Rectal smooth muscle tissue (tissue), 1 donor: ENCODE measurements at regions not wholly inside any gene's neighbourhood (a gene's known extent, or its start where the extent isn't known, plus 50 kb on each side); places are given as distances from the start of the nearest gene placed in this dataset.

ENCODE experiments used
- H3K27ac ChIP-seq: one replicate; pipeline ENCODE4 v1.7.0; 2013; ENCODE audit warnings: low read depth, low read length, inconsistent platforms
- H3K27me3 ChIP-seq: one replicate; pipeline ENCODE4 v1.7.0; 2013; ENCODE audit warnings: low read length; ENCODE audit not compliant: control insufficient read depth, insufficient read depth
- H3K36me3 ChIP-seq: one replicate; pipeline ENCODE4 v1.7.0; 2013; ENCODE audit warnings: low read length; ENCODE audit not compliant: control insufficient read depth, insufficient read depth
- H3K4me1 ChIP-seq: one replicate; pipeline ENCODE4 v1.7.0; 2013; ENCODE audit warnings: low read length; ENCODE audit not compliant: control insufficient read depth, insufficient read depth
- H3K4me3 ChIP-seq: one replicate; pipeline ENCODE4 v1.7.0; 2013; ENCODE audit warnings: low read length
- H3K9ac ChIP-seq: one replicate; pipeline ENCODE4 v1.7.0; 2013; ENCODE audit warnings: low read length

DNA sequence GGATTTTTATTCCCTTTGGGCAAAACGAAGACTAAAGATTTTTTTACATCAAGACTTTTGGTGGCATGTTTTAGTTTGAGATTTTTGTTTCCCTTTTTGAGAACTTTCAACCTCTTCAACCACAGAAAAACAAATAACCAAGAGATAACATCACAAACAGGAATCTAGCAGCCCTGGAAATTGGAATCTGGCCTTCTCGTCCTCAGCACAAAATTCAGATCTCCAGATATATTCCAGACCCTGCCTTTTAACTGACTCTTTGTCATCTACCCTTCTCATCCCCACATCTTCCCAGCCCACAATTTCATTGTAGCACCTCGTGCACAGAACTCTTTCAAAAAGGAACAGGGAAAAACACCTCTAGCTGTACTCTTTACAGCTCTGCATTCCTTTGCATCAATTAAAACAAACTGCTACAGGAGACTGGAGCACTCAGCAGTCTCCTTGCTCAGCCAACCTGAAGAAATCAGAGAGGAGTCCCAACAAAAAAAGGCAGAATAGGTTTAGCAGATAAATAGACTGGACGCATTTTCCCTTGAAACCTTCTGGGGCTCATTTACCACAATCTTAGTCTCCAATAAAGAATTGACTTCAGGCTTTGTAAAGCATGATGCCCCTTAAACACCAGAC lies 251.0 kb downstream of the TTLL7 start:
- Histone ChIP-seq H3K27me3 (no peaks in the 10 kb centered on the region), H3K27ac (no peak overlapping the region), H3K36me3 (no peaks in the 10 kb centered on the region), H3K4me1 (no peaks in the 10 kb centered on the region), H3K4me3 (no peak overlapping the region), H3K9ac (no peak overlapping the region)

DNA sequence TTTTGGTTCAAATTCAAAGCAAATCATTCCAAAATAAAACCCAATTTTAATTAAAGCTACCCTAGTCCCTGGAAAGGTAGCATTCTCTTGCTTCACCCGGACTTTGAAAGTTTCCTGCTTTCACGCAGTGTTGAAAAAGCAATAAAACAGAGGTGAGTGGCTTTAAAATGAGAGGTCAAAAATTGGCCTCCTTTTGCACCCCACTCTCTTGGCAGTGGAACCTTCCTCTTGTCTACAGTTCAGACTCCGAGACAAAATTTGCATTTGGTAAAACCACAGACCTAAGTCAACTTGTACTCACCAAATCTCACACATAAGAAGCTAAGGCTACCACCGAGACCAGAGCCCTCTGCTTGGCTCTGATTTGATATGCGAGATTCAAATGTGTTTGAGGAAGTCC lies 252.7 kb downstream of the TTLL7 start:
- Histone ChIP-seq H3K27me3 (no peaks in the 10 kb centered on the region), H3K4me1 (no peaks in the 10 kb centered on the region), H3K27ac (no peak overlapping the region), H3K9ac (no peak overlapping the region), H3K36me3 (no peaks in the 10 kb centered on the region), H3K4me3 (no peak overlapping the region)

DNA sequence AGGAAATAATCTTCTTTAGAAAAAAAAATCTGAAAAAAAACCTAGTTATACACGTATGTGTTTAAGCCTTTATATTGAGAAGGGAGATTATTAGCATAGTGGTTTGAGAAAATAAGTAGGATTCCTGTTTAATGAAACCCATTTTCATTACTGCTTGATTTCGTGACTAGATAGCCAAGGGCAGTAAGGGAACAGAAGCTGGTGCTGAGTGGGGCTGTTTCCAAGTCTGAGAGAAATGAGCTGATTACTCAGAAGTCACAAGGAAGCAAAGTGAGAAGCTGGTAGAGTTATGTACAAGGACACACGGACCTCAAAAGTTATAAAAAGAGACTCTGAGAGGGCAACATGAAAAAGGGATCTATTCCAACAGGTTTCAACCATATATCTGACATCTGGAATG lies 256.5 kb downstream of the TTLL7 start:
- H3K4me1 ChIP-seq: no peaks in the 10 kb centered on the region
- no peaks in the 10 kb centered on the region for H3K36me3 ChIP-seq
- no peaks in the 10 kb centered on the region for H3K27me3 ChIP-seq
- no peak overlapping the region for H3K27ac ChIP-seq
- H3K4me3 ChIP-seq: no peak overlapping the region
- H3K9ac ChIP-seq: no peak overlapping the region

DNA sequence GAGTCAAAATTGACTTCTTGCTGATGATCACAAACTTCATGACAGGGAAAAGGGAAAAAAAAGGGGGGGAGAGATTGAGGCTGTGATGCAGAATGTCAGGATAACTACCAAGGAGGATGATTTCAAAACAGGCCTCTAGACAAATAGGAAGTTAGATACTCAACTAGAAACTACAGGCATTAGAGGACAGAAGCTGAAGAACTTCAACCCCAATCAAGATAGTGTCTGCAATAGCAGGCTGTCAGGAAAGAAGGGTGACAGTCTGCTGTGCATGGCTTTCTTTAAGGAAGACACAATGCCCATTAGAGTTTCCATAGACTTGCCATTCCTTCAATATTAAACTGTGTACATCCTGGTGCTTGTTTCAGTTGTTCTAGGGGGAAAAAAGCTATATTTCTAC lies 257.2 kb downstream of the TTLL7 start:
- Histone ChIP-seq H3K36me3 (no peaks in the 10 kb centered on the region), H3K27ac (no peak overlapping the region), H3K9ac (no peak overlapping the region)

DNA sequence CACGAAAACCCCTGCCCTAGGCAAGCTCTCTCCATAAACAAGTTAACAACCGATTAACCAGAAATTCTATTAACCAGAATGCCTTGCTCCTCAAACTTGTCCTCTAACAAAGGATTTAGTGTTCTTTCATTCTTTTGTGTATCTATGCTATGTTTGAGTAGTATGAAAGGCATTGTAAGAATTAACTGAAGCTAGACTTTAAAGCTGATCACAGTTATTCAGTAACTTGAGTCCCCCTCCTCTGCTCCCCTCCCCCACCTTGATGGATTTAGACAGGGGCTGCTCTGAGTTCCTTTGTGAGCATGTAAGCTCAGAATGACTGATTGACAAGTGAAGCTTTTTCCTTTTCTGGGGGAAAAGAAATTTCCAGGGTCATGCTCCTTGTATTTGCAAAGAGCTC lies 257.6 kb downstream of the TTLL7 start:
- H3K27ac ChIP-seq: no peak overlapping the region
- H3K4me1 ChIP-seq: no peaks in the 10 kb centered on the region
- H3K4me3 ChIP-seq: no peak overlapping the region
- H3K27me3 ChIP-seq: no peaks in the 10 kb centered on the region
- no peaks in the 10 kb centered on the region for H3K36me3 ChIP-seq
- no peak overlapping the region for H3K9ac ChIP-seq

More for the DNA sequence above, 257.2 kb downstream of the TTLL7 start:
- H3K4me3 ChIP-seq: no peak overlapping the region
- H3K27me3 ChIP-seq: no peaks in the 10 kb centered on the region
- H3K4me1 ChIP-seq: no peaks in the 10 kb centered on the region

DNA sequence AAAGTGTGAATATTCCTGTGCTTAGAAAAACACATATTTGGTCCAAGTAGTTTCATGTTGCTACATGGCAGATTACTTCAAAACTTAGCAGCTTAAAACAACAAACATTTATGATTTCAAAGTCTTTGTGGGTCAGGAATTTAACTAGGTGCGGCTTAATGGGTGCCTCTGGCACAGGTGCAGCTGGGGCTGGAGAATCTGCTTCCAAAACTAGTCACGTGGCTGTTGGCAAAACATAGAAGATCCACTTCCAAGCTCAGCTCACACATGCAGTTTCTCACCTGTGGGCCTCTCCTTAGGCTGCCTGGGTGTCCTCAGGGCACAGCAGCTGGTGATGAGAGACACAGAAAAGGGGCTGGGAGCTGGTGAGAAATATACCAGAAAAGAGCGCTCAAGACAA lies 263.4 kb downstream of the TTLL7 start:
- H3K27ac ChIP-seq: no peak overlapping the region
- no peaks in the 10 kb centered on the region for H3K27me3 ChIP-seq
- no peaks in the 10 kb centered on the region for H3K4me1 ChIP-seq
- H3K36me3 ChIP-seq: no peaks in the 10 kb centered on the region
- no peak overlapping the region for H3K9ac ChIP-seq
- H3K4me3 ChIP-seq: no peak overlapping the region

DNA sequence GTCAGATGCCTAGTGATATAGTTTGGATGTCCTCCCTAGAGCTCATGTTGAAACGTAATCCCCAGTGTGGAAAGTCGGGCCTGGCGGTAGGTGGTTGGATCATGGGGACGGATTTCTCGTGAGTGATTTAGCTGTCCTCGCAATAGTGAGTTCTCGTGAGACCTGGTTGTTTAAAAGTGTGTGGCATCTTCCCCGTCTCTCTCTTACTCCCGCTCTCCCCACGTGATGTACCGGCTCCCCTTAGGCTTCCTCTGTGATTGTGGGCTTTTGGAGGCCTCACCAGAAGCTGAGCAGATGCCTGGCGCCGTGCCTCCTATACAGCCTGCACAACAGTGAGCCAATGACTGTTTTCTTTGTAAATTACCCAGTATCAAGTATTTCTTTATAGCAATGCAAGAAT lies 264.5 kb downstream of the TTLL7 start:
- H3K27me3 ChIP-seq: no peaks in the 10 kb centered on the region
- H3K9ac ChIP-seq: no peak overlapping the region
- no peak overlapping the region for H3K27ac ChIP-seq
- no peaks in the 10 kb centered on the region for H3K4me1 ChIP-seq
- no peak overlapping the region for H3K4me3 ChIP-seq
- no peaks in the 10 kb centered on the region for H3K36me3 ChIP-seq

DNA sequence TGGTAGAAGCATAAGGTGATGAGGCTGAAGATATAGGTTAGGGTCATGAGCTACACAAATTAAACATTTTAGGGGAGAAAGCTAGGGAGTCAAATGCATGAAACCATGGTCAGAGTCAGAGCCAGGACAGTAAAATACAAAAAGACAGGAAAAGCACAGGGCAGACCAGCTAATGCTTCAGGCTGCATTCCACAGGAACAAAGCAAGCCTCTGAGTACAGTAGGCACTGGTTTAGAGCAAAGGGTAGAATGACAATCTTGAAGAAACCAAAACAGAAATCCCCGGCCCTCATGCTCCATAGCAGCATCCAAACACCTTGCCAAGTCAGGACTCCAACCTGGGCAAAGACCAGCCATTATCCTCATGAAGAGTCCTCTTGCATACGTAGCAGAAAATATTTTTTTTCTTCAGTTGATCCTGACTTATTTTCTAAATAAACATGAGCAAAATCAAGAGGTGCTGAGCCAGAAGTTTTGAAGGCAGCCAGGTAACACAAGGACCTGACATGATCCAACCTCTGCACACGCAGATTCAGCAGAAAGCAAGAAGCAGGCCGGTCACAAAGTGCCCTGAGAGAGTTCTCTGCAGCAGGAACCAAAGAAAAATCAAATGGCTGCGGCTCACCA lies 273.1 kb downstream of the TTLL7 start:
- Histone ChIP-seq H3K4me3 (no peak overlapping the region), H3K4me1 (no peaks in the 10 kb centered on the region), H3K9ac (no peak overlapping the region), H3K36me3 (no peaks in the 10 kb centered on the region), H3K27me3 (no peaks in the 10 kb centered on the region), H3K27ac (no peak overlapping the region)

DNA sequence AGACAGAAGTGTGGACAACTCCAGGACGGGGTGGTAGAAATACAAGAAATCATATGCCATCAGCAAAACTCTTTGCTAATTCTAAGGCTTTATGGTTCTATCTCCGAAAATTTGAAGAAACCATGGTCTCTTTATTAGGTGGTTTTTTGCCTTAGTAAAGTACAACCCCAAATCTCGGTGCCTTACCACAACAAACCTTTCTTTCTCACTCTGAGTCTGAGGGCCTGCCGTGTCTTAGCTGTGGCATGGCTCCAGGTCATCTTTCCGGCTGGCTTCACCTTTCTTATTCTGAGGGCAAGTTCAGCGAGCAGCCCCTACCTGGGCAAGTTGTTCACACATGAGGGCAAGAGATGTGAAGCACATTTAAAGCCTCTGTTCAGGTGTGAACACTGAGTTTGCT lies 280.6 kb downstream of the TTLL7 start:
- no peak overlapping the region for H3K27ac ChIP-seq
- no peak overlapping the region for H3K9ac ChIP-seq
- H3K27me3 ChIP-seq: no peaks in the 10 kb centered on the region
- no peak overlapping the region for H3K4me3 ChIP-seq
- H3K36me3 ChIP-seq: no peaks in the 10 kb centered on the region
- H3K4me1 ChIP-seq: no peaks in the 10 kb centered on the region

DNA sequence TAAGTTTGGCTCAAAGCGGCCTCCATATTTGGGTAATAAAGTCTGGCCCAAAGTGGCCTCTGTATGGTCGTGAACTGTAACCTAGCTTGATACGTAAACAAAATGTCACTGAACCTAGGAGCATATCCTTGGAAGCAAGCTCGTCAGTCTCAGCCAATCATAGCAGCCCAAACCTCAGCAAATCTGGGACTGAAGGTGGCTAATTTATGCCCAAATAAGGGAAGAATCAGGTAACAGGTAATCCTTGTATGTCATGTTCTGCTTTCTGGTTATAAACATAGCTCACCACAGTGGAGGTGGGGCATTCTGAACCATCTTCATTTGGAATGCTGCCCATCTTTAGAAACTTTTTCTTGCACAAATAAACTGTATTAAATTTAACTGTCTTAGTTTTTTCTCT lies 281.1 kb downstream of the TTLL7 start:
- no peaks in the 10 kb centered on the region for H3K27me3 ChIP-seq
- no peak overlapping the region for H3K4me3 ChIP-seq
- H3K9ac ChIP-seq: no peak overlapping the region
- no peaks in the 10 kb centered on the region for H3K36me3 ChIP-seq
- H3K27ac ChIP-seq: no peak overlapping the region
- no peaks in the 10 kb centered on the region for H3K4me1 ChIP-seq

DNA sequence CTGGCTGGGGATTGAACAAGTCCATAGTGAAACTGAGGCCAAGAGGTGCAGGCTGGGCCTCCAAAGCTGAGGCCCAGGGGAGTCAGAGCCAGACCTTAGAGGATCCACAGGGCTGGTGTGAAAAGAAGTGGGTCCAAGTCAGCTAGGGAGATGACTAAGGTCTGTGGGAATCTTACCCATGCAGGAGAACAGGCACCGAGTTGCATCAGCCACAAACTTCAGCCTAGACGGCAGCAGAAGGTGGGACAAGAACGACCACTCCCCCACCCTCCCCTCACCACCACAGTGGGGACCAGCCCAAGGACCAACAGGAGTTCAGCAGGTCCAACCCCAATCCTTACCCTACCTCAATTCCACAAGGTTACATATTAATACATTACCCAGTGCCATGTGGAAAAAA lies 282.3 kb downstream of the TTLL7 start:
- Histone ChIP-seq H3K36me3 (no peaks in the 10 kb centered on the region), H3K4me3 (no peak overlapping the region), H3K9ac (no peak overlapping the region), H3K27ac (no peak overlapping the region), H3K27me3 (no peaks in the 10 kb centered on the region), H3K4me1 (no peaks in the 10 kb centered on the region)

DNA sequence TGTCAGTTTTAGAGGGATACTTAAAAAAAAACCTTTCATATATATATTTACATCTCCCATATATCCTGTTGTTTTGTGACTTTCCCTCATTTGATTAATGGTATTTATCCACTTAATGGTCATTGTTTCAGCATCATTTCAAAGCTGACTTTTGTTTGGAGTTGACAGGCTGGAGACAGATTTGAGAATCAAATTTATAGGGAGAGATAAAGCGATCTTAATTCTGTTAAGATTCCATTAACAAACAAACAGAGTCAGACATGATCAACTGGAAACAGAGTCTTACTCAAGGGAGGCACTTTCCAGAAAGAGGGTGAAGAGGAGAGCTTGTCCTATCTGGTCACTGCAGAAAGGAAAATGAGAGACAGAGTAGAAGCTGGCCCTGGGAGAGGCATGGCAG lies 283.4 kb downstream of the TTLL7 start:
- no peak overlapping the region for H3K9ac ChIP-seq
- H3K4me1 ChIP-seq: no peaks in the 10 kb centered on the region
- H3K36me3 ChIP-seq: no peaks in the 10 kb centered on the region
- H3K27ac ChIP-seq: no peak overlapping the region
- H3K4me3 ChIP-seq: no peak overlapping the region
- H3K27me3 ChIP-seq: no peaks in the 10 kb centered on the region

DNA sequence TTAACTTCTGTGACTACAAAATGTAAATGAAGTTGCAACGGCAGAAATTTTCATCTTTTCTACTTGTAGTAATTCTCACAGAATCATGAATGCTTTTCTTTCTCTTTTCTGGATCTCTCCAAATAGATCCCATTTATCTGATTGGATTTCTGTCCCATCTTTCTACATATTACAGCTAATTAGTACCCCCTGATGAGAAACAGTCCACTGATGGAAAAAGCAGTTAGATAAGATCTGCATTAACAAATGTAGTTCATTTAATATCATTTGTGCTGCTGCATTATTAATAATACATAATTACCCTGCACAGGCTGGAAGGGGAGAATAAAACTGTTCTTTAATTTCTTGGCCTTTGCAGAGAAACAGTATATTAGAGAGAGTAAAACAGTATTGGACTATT lies 289.3 kb downstream of the TTLL7 start:
- Histone ChIP-seq H3K27ac (no peak overlapping the region), H3K9ac (no peak overlapping the region), H3K27me3 (no peaks in the 10 kb centered on the region), H3K4me3 (no peak overlapping the region), H3K36me3 (no peaks in the 10 kb centered on the region), H3K4me1 (no peaks in the 10 kb centered on the region)
